Lower leg skin (tissue), 4 donors: ENCODE measurements at regions not wholly inside any gene's neighbourhood (a gene's known extent, or its start where the extent isn't known, plus 50 kb on each side); places are given as distances from the start of the nearest gene placed in this dataset.

Experiments
- DNase-seq, 2 donors: peaks; one replicate each; pipeline ENCODE4 v3.0.0-alpha.2; 2019; ENCODE audit warnings: low spot score in 2 of 2
- H3K4me3 ChIP-seq: fragments of 200-600 bp; sonication (generic); 2 replicates; pipeline ENCODE4 v1.5.1; 2017; ENCODE audit warnings: mild to moderate bottlenecking, low read depth; ENCODE audit not compliant: poor library complexity, severe bottlenecking
- CTCF ChIP-seq, 3 donors: fragments of 450-650 bp; IDR thresholded peaks; one replicate each; pipeline ENCODE4 v1.5.1; 2016; ENCODE audit warnings: antibody characterized with exemption in 3 of 3, mild to moderate bottlenecking in 3 of 3, moderate library complexity in 2 of 3
- POLR2A ChIP-seq, 2 donors: fragments of 450-650 bp; IDR thresholded peaks; one replicate each; pipeline ENCODE4 v1.6.1; 2016 to 2017; ENCODE audit warnings: antibody characterized with exemption in 2 of 2, mild to moderate bottlenecking in 1 of 2, moderate library complexity in 1 of 2
- WGBS, 2 donors: methylation state at CpG; one replicate each; pipeline ENCODE4 v1.1.5; 2018; 5-methylcytosine and 5-hydroxymethylcytosine counted together
- intact Hi-C: fragments of 100-400 bp; cut with DNase I; formaldehyde crosslinking; loops from one replicate; pipeline ENCODE4 v1.15.0; 2023; ENCODE audit warnings: low total_unique reads

- TF ChIP-seq POLR2A (IDR thresholded peaks at IDR 0.05) (no peak), CTCF (IDR thresholded peaks at IDR 0.05) (no peak)
Observed at GRCh38 chr13:32849369-32849768, 166.9 kb upstream of the KL start.

GRCh38 chr13:32850316-32851052 lies 165.7 kb upstream of the KL start:
- intact Hi-C loops: no loop called here
- TF ChIP-seq POLR2A (IDR thresholded peaks at IDR 0.05): no peak
- no peak for TF ChIP-seq CTCF (IDR thresholded peaks at IDR 0.05)
- DNase-seq: no peak
- 55 to 64% methylated on average over 8 of the region's 8 CpGs for WGBS, 2 donors
- no peak overlapping the region for H3K4me3 ChIP-seq

More at GRCh38 chr13:32849369-32849768, 166.9 kb upstream of the KL start:
- WGBS, 2 donors: 82 to 84% methylated on average over 9 of the region's 9 CpGs
- intact Hi-C loops: no loop called here
- DNase-seq: no peak
- H3K4me3 ChIP-seq: no peak overlapping the region

DNA sequence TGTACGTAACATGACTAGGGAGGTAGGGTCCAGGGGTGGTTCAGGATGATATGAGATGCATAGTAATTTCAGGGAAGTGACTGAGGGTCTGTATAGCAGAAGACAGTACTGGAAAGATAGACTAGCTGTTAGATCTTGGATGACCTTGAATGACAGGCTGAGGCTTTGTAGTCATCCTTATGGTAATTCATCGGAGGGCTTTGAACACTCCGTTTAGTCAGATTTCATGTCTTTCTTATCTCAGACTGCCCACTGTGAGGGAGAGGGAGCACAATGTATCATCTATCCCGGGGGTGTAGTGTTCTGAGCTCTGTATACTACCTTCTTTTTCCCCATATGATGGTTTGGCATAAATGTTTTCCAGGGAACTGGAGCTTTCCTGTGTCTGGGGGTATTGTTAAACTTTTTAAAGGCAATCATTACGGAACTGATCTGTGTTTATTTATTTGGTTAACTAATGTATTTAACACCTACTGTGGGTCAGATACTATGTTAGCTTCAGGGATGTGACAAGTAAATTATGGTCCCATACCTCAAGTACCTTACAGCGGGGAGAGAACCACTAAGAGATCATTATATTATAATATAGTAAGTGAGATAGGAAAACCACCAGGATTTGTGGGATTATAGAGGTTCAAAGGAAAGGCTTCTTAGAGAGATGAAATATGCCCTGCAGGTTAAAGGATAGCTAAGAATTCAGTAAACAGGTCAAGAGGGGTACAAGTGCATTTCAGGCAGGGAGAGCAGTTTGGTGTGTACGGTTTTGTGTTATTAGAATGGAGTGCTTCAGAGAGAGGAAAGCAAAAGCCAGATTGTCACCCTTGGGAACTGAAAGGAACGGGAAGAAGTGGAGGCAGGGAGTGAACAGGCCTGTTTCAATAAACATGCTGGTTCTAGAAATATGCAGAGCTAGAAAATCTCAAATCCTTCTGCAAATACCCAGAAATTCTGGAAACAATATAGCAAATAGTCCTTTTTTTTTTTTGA lies 164.8 kb upstream of the KL start:
- no peak overlapping the region for H3K4me3 ChIP-seq
- no peak for DNase-seq
- no peak for TF ChIP-seq CTCF (IDR thresholded peaks at IDR 0.05)
- TF ChIP-seq POLR2A (IDR thresholded peaks at IDR 0.05): no peak
- intact Hi-C loops: no loop called here
- WGBS, 2 donors: 74 to 76% methylated on average over 8 of the region's 8 CpGs

DNA sequence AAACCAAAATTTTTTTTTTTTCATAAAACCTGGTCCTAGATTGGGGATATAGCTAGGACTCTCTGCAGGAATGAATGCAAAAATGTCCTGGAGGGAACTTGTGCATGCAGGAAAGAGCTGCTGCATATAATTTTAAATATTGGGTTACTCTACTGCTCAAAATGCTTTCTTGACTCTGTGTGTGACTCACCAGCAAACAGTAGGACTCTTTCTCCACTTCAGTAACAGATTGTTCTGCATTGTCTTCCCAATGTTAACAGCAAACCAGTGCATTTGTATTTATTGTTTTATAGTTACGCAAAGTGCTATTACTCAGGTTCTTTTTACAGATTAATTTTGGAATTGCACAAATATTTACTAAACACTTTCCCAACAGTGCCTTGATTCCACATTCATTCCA lies 163.7 kb upstream of the KL start:
- intact Hi-C loops: no loop called here
- H3K4me3 ChIP-seq: no peak overlapping the region
- TF ChIP-seq POLR2A (IDR thresholded peaks at IDR 0.05) (no peak), CTCF (IDR thresholded peaks at IDR 0.05) (no peak)
- no peak for DNase-seq
- 67 to 68% methylated on average over 1 of the region's 1 CpG for WGBS, 2 donors

- no peak for DNase-seq
- 82 to 95% methylated on average over 2 of the region's 2 CpGs for WGBS, 2 donors
- intact Hi-C loops: no loop called here
- H3K4me3 ChIP-seq: no peak overlapping the region
- TF ChIP-seq CTCF (IDR thresholded peaks at IDR 0.05) (no peak), POLR2A (IDR thresholded peaks at IDR 0.05) (no peak)
Observed at GRCh38 chr13:32857077-32857476, 159.1 kb upstream of the KL start.
